ENCODE measurements at regions not wholly inside any gene's neighbourhood (a gene's known extent, or its start where the extent isn't known, plus 50 kb on each side); places are given as distances from the start of the nearest gene placed in this dataset.
"Not testable (repeated sequence)": the region's sequence is repeated elsewhere in the genome, so short reads cannot be mapped to it uniquely, and the experiment has no call there.

DNA sequence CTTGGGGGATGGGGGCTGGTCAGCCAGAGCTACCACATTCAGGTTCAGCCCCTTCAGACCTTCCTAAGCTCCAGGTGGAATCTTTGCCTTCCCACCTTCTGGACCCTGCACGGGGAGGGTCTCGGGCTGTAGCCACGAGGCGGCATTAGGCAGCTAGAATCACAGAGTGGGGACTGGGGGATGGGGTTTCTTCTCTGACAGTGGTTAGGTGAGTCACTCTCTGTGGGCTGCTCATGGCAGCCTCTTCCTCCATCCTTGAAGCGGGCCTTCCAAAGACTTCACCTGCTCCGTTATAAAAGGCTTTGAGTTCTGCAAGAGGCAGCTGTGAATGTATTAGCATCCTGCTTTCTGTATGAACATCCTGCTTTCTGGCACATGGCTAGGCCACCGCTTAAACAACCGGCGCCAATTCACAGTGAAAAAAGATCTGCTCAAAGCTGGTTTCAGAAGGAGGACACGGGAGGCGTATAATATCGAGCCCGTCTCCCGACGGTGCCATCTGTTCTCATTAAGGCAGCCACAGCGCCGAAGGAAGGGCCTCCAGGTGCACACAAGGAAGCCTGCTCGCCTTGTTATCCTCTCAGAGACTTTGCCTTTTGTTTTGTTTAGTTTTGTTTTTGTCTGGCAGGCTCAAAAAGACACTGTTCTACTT lies 74.3 kb upstream of the IGFBP7 start:
- ATAC-seq, result no peak
- TF ChIP-seq ZC3H10 (CRISPR knock-in tag; IDR thresholded peaks at IDR 0.05) (no peak), SNAI2 (CRISPR knock-in tag; IDR thresholded peaks at IDR 0.05) (no peak), GLIS3 (CRISPR knock-in tag; IDR thresholded peaks at IDR 0.05) (no peak), TCF4 (CRISPR knock-in tag; IDR thresholded peaks at IDR 0.05; ENCODE audit: borderline replicate concordance) (no peak), OSR1 (CRISPR knock-in tag; IDR thresholded peaks at IDR 0.05) (no peak), ISL1 (CRISPR knock-in tag; IDR thresholded peaks at IDR 0.05) (no peak), ZNF70 (CRISPR knock-in tag; IDR thresholded peaks at IDR 0.05) (no peak), CSDC2 (CRISPR knock-in tag; IDR thresholded peaks at IDR 0.05) (no peak), RARB (CRISPR knock-in tag; IDR thresholded peaks at IDR 0.05) (no peak)
- TF ChIP-seq, protein P1, sequence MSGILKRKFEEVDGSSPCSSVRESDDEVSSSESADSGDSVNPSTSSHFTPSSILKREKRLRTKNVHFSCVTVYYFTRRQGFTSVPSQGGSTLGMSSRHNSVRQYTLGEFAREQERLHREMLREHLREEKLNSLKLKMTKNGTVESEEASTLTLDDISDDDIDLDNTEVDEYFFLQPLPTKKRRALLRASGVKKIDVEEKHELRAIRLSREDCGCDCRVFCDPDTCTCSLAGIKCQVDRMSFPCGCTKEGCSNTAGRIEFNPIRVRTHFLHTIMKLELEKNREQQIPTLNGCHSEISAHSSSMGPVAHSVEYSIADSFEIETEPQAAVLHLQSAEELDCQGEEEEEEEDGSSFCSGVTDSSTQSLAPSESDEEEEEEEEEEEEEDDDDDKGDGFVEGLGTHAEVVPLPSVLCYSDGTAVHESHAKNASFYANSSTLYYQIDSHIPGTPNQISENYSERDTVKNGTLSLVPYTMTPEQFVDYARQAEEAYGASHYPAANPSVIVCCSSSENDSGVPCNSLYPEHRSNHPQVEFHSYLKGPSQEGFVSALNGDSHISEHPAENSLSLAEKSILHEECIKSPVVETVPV (CRISPR knock-in tag; IDR thresholded peaks at IDR 0.05), result no peak
- TF ChIP-seq, protein P2, sequence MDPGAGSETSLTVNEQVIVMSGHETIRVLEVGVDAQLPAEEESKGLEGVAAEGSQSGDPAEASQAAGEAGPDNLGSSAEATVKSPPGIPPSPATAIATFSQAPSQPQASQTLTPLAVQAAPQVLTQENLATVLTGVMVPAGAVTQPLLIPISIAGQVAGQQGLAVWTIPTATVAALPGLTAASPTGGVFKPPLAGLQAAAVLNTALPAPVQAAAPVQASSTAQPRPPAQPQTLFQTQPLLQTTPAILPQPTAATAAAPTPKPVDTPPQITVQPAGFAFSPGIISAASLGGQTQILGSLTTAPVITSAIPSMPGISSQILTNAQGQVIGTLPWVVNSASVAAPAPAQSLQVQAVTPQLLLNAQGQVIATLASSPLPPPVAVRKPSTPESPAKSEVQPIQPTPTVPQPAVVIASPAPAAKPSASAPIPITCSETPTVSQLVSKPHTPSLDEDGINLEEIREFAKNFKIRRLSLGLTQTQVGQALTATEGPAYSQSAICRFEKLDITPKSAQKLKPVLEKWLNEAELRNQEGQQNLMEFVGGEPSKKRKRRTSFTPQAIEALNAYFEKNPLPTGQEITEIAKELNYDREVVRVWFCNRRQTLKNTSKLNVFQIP (CRISPR knock-in tag; IDR thresholded peaks at IDR 0.05; ENCODE audit: borderline replicate concordance, low read depth), result no peak
- TF ChIP-seq, protein P3, sequence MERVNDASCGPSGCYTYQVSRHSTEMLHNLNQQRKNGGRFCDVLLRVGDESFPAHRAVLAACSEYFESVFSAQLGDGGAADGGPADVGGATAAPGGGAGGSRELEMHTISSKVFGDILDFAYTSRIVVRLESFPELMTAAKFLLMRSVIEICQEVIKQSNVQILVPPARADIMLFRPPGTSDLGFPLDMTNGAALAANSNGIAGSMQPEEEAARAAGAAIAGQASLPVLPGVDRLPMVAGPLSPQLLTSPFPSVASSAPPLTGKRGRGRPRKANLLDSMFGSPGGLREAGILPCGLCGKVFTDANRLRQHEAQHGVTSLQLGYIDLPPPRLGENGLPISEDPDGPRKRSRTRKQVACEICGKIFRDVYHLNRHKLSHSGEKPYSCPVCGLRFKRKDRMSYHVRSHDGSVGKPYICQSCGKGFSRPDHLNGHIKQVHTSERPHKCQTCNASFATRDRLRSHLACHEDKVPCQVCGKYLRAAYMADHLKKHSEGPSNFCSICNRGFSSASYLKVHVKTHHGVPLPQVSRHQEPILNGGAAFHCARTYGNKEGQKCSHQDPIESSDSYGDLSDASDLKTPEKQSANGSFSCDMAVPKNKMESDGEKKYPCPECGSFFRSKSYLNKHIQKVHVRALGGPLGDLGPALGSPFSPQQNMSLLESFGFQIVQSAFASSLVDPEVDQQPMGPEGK (CRISPR knock-in tag; IDR thresholded peaks at IDR 0.05; ENCODE audit: borderline replicate concordance), result no peak

DNA sequence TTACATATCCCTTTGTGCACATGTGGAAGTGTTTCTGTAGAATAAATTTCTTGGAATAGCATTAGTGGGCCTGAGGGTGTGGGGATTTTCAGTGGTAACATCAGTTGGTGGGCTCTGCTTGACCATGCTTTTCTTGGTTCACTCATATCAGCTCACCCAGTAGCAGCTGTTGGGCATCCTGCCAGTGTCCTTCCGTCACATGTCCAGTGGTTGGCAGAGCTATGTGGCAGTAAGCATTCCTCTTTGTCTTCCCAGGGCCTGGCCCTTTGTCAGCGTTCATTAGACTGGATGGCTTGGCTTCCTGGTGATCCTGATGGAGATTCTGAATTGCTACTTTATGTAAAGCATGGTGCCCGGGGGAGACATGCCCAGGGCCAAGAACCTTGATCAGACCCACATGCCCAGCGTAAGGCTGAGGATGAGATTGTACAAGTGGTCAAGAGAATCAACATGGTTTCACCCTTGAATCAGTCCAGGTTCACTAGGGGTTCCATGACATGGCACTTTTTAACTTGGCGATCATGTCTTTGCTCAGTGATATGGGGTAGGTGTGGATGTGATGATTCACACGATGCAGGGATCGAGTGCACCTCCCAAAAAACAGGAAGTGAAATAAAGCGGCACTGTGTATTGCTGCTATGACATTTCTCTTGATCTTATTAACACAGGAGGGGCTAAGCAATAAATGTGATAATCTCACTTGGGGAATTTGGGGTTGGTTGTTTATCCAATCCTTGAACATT lies 72.1 kb upstream of the IGFBP7 start:
- ATAC-seq, result no peak; the same call in 2 of the 3 replicates
- TF ChIP-seq, protein P2 (CRISPR knock-in tag; IDR thresholded peaks at IDR 0.05; ENCODE audit: borderline replicate concordance, low read depth), result no peak
- TF ChIP-seq, protein P4, sequence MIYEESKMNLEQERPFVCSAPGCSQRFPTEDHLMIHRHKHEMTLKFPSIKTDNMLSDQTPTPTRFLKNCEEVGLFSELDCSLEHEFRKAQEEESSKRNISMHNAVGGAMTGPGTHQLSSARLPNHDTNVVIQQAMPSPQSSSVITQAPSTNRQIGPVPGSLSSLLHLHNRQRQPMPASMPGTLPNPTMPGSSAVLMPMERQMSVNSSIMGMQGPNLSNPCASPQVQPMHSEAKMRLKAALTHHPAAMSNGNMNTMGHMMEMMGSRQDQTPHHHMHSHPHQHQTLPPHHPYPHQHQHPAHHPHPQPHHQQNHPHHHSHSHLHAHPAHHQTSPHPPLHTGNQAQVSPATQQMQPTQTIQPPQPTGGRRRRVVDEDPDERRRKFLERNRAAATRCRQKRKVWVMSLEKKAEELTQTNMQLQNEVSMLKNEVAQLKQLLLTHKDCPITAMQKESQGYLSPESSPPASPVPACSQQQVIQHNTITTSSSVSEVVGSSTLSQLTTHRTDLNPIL (CRISPR knock-in tag; IDR thresholded peaks at IDR 0.05; ENCODE audit: low read depth), result no peak
- TF ChIP-seq ZNF70 (CRISPR knock-in tag; IDR thresholded peaks at IDR 0.05) (no peak), ZNF565 (CRISPR knock-in tag; conservative IDR thresholded peaks at IDR 0.05; ENCODE audit: low read depth) (no peak), ZNF8 (CRISPR knock-in tag; IDR thresholded peaks at IDR 0.05) (no peak), ZFP3 (CRISPR knock-in tag; IDR thresholded peaks at IDR 0.05) (no peak), GLIS3 (CRISPR knock-in tag; IDR thresholded peaks at IDR 0.05) (no peak), ARNTL (CRISPR knock-in tag; IDR thresholded peaks at IDR 0.05; ENCODE audit: borderline replicate concordance, low read depth) (no peak), ZC3H10 (CRISPR knock-in tag; IDR thresholded peaks at IDR 0.05) (no peak), ESRRG (CRISPR knock-in tag; IDR thresholded peaks at IDR 0.05) (no peak), BACH2 (CRISPR knock-in tag; IDR thresholded peaks at IDR 0.05; ENCODE audit: borderline replicate concordance) (no peak), ZFP30 (CRISPR knock-in tag; IDR thresholded peaks at IDR 0.05) (no peak), OSR1 (CRISPR knock-in tag; IDR thresholded peaks at IDR 0.05) (no peak), ISL1 (CRISPR knock-in tag; IDR thresholded peaks at IDR 0.05) (no peak), TOX (CRISPR knock-in tag; IDR thresholded peaks at IDR 0.05; ENCODE audit: borderline replicate concordance) (no peak)
- TF ChIP-seq, protein P3 (CRISPR knock-in tag; IDR thresholded peaks at IDR 0.05; ENCODE audit: borderline replicate concordance), result no peak

DNA sequence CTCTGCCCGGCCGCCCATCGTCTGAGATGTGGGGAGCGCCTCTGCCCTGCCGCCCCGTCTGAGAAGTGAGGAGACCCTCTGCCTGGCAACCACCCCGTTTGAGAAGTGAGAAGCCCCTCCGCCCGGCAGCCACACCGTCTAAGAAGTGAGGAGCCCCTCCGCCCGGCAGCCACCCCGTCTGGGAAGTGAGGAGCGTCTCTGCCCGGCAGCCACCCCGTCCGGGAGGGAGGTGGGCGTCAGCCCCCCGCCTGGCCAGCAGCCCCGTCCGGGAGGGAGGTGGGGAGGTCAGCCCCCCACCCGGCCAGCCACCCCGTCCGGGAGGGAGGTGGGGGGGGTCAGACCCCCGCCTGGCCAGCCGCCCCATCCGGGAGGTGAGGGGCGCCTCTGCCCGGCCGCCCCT lies 63.0 kb upstream of the IGFBP7 start:
- ATAC-seq, result not testable (repeated sequence)

Measured in SK-N-SH treated with all-trans-retinoic acid at 6 μM for 48 hours (cell line).